ENCODE measurements at regions not wholly inside any gene's neighbourhood (a gene's known extent, or its start where the extent isn't known, plus 50 kb on each side); places are given as distances from the start of the nearest gene placed in this dataset.

GRCh38 chr20:63130658-63131577 lies 85.0 kb downstream of the YTHDF1 start:
- POLR2A ChIA-PET = interaction anchor here (0.5 kb wide), 1 partner anchor 734 kb away, joined by 3 read pairs; the partner anchor contains the start of gene TPD52L2
- intact Hi-C loops (cut with micrococcal nuclease) = no loop called here
- H3K9me3 Mint-ChIP-seq (ENCODE audit: unreplicated experiment) = no peaks in the 10 kb centered on the region
- no peak for DNase-seq (ENCODE audit: unreplicated experiment)
- H3K4me1 Mint-ChIP-seq (ENCODE audit: insufficient read depth, unreplicated experiment) = no peaks in the 10 kb centered on the region
- no peak overlapping the region for H3K4me3 Mint-ChIP-seq (ENCODE audit: unreplicated experiment)
- H3K27ac Mint-ChIP-seq (ENCODE audit: low read depth, unreplicated experiment) = no peak overlapping the region
- H3K27me3 Mint-ChIP-seq (ENCODE audit: insufficient read depth, unreplicated experiment) = peaks cover 14% of the 10 kb centered on the region
- BruUV-seq (replicated peaks) = no TSS peak
- CTCF ChIA-PET = no interaction called here
- TF ChIP-seq, protein P1, sequence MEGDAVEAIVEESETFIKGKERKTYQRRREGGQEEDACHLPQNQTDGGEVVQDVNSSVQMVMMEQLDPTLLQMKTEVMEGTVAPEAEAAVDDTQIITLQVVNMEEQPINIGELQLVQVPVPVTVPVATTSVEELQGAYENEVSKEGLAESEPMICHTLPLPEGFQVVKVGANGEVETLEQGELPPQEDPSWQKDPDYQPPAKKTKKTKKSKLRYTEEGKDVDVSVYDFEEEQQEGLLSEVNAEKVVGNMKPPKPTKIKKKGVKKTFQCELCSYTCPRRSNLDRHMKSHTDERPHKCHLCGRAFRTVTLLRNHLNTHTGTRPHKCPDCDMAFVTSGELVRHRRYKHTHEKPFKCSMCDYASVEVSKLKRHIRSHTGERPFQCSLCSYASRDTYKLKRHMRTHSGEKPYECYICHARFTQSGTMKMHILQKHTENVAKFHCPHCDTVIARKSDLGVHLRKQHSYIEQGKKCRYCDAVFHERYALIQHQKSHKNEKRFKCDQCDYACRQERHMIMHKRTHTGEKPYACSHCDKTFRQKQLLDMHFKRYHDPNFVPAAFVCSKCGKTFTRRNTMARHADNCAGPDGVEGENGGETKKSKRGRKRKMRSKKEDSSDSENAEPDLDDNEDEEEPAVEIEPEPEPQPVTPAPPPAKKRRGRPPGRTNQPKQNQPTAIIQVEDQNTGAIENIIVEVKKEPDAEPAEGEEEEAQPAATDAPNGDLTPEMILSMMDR (IDR thresholded peaks at IDR 0.05; ENCODE audit: unreplicated experiment) = no peak
- H3K36me3 Mint-ChIP-seq (ENCODE audit: insufficient read depth, unreplicated experiment) = no peaks in the 10 kb centered on the region

DNA sequence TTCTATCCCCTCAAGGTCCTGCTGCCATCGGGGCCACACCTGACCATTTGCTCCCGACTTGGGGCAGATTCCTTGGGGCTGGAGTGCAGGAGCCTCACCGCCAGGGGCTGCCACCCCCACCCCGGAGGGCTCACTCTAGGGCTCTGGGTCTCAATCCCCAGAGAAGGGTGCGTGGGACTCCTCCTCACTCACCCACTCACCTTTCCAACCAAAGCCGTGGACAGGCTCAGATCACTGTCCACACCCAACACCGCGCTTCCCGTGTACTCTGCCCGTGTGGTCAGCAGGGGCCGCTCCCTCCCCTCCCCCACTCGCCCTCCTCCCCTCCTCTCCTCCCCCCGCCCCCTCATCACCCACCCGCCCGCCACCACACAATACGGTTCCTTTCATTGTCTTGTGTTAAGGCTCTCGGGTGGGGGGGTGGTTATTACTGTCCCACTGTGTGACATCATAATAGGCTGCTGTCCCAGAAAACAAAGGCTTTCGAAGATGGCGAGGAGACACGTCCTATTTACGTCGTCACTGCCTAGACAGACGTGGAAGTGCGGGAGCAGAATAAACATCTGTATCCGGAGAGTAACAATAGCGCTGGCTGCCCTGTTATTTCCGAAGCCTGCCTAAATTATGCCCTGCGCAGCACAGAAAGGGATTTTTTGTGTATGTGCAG lies 85.8 kb downstream of the YTHDF1 start:
- H3K9me3 Mint-ChIP-seq (ENCODE audit: unreplicated experiment) = no peaks in the 10 kb centered on the region
- no peak overlapping the region for H3K4me3 Mint-ChIP-seq (ENCODE audit: unreplicated experiment)
- ChIA-PET POLR2A (interaction anchor here (0.5 kb wide), 1 partner anchor 735 kb away, joined by 3 read pairs; the partner anchor contains the start of gene TPD52L2), CTCF (no interaction called here)
- peaks cover 14% of the 10 kb centered on the region for H3K27me3 Mint-ChIP-seq (ENCODE audit: insufficient read depth, unreplicated experiment)
- TF ChIP-seq, protein P1 (IDR thresholded peaks at IDR 0.05; ENCODE audit: unreplicated experiment) = no peak
- BruUV-seq (replicated peaks) = no TSS peak
- no peak overlapping the region for H3K27ac Mint-ChIP-seq (ENCODE audit: low read depth, unreplicated experiment)
- intact Hi-C loops (cut with micrococcal nuclease) = no loop called here
- no peaks in the 10 kb centered on the region for H3K4me1 Mint-ChIP-seq (ENCODE audit: insufficient read depth, unreplicated experiment)
- DNase-seq (ENCODE audit: unreplicated experiment) = no peak
- no peaks in the 10 kb centered on the region for H3K36me3 Mint-ChIP-seq (ENCODE audit: insufficient read depth, unreplicated experiment)

- ChIA-PET CTCF (interaction anchor here (0.7 kb wide), 1 partner anchor 43 kb away, joined by 3 read pairs; no protein-coding TSS in a partner anchor), POLR2A (no interaction called here)
- no peak overlapping the region for H3K27ac Mint-ChIP-seq (ENCODE audit: low read depth, unreplicated experiment)
- no peaks in the 10 kb centered on the region for H3K4me1 Mint-ChIP-seq (ENCODE audit: insufficient read depth, unreplicated experiment)
- intact Hi-C loops (cut with micrococcal nuclease) = no loop called here
- DNase-seq (ENCODE audit: unreplicated experiment) = no peak
- TF ChIP-seq, protein P1 (IDR thresholded peaks at IDR 0.05; ENCODE audit: unreplicated experiment) = no peak
- BruUV-seq (replicated peaks) = no TSS peak
- H3K9me3 Mint-ChIP-seq (ENCODE audit: unreplicated experiment) = no peaks in the 10 kb centered on the region
- H3K4me3 Mint-ChIP-seq (ENCODE audit: unreplicated experiment) = no peak overlapping the region
- H3K36me3 Mint-ChIP-seq (ENCODE audit: insufficient read depth, unreplicated experiment) = no peaks in the 10 kb centered on the region
- peaks cover 14% of the 10 kb centered on the region for H3K27me3 Mint-ChIP-seq (ENCODE audit: insufficient read depth, unreplicated experiment)
Observed at GRCh38 chr20:63129376-63129965, 86.5 kb downstream of the YTHDF1 start.

GRCh38 chr20:63128956-63129355 lies 87.0 kb downstream of the YTHDF1 start:
- H3K4me3 Mint-ChIP-seq (ENCODE audit: unreplicated experiment) = no peak overlapping the region
- no peaks in the 10 kb centered on the region for H3K9me3 Mint-ChIP-seq (ENCODE audit: unreplicated experiment)
- POLR2A ChIA-PET = no interaction called here
- intact Hi-C loops (cut with micrococcal nuclease) = no loop called here
- CTCF ChIA-PET = interaction anchor here (0.7 kb wide), 1 partner anchor 42 kb away, joined by 3 read pairs; no protein-coding TSS in a partner anchor
- no peak overlapping the region for H3K27ac Mint-ChIP-seq (ENCODE audit: low read depth, unreplicated experiment)
- TF ChIP-seq, protein P1 (IDR thresholded peaks at IDR 0.05; ENCODE audit: unreplicated experiment) = no peak
- BruUV-seq (replicated peaks) = no TSS peak
- DNase-seq (ENCODE audit: unreplicated experiment) = no peak
- no peaks in the 10 kb centered on the region for H3K4me1 Mint-ChIP-seq (ENCODE audit: insufficient read depth, unreplicated experiment)
- peaks cover 14% of the 10 kb centered on the region for H3K27me3 Mint-ChIP-seq (ENCODE audit: insufficient read depth, unreplicated experiment)
- H3K36me3 Mint-ChIP-seq (ENCODE audit: insufficient read depth, unreplicated experiment) = no peaks in the 10 kb centered on the region
